ENCODE measurements at regions not wholly inside any gene's neighbourhood (a gene's known extent, or its start where the extent isn't known, plus 50 kb on each side); places are given as distances from the start of the nearest gene placed in this dataset.
"Not testable (repeated sequence)": the region's sequence is repeated elsewhere in the genome, so short reads cannot be mapped to it uniquely, and the experiment has no call there.

- CTCF ChIA-PET, result no interaction called here
- Histone ChIP-seq H3K36me3 (ENCODE audit: control insufficient read depth in 4 of 4, insufficient read depth in 4 of 4, low read length in 3 of 4) (no peaks in the 10 kb centered on the region), H3K9me3 (ENCODE audit: control extremely low read depth in 1 of 5, control insufficient read depth in 4 of 5, insufficient read depth in 2 of 5, low read depth in 1 of 5, low read length in 4 of 5) (peaks cover 0 to 5% (median 0%) of the 10 kb centered on the region in 5 experiments), H3K4me1 (ENCODE audit: control extremely low read depth in 1 of 4, control insufficient read depth in 4 of 4, insufficient read depth in 4 of 4, low read length in 3 of 4) (no peaks in the 10 kb centered on the region), H3K4me3 (ENCODE audit: control insufficient read depth in 1 of 7, extremely low read depth in 1 of 7, insufficient read depth in 4 of 7, low read depth in 2 of 7, low read length in 6 of 7) (no peak overlapping the region), H3K27me3 (replicated peaks in 2 of 5; ENCODE audit: control insufficient read depth in 4 of 5, insufficient read depth in 5 of 5, low read length in 4 of 5) (no peaks in the 10 kb centered on the region), H3K27ac (ENCODE audit: insufficient read depth in 1 of 2, low read depth in 1 of 2, low read length in 2 of 2, poor library complexity in 1 of 2, severe bottlenecking in 2 of 2) (no peak overlapping the region)
- WGBS (ENCODE audit: insufficient coverage), result 83% methylated on average over 1 of the region's 4 CpGs
- POLR2A ChIA-PET, result no interaction called here
- no peak for DNase-seq
These were observed 1722.7 kb downstream of the SLITRK5 start for GRCh38 chr13:89393758-89394304.

- 0% methylated on average over 1 of the region's 2 CpGs for WGBS (ENCODE audit: insufficient coverage)
- Histone ChIP-seq H3K9me3 (ENCODE audit: control extremely low read depth in 1 of 5, control insufficient read depth in 4 of 5, insufficient read depth in 2 of 5, low read depth in 1 of 5, low read length in 4 of 5) (peaks cover 0 to 3% (median 0%) of the 10 kb centered on the region in 5 experiments), H3K36me3 (ENCODE audit: control insufficient read depth in 4 of 4, insufficient read depth in 4 of 4, low read length in 3 of 4) (no peaks in the 10 kb centered on the region), H3K27me3 (replicated peaks in 2 of 5; ENCODE audit: control insufficient read depth in 4 of 5, insufficient read depth in 5 of 5, low read length in 4 of 5) (no peaks in the 10 kb centered on the region), H3K4me1 (ENCODE audit: control extremely low read depth in 1 of 4, control insufficient read depth in 4 of 4, insufficient read depth in 4 of 4, low read length in 3 of 4) (peaks cover 0 to 16% (median 12%) of the 10 kb centered on the region in 4 experiments), H3K27ac (ENCODE audit: insufficient read depth in 1 of 2, low read depth in 1 of 2, low read length in 2 of 2, poor library complexity in 1 of 2, severe bottlenecking in 2 of 2) (peak overlapping the region; percentile 69 to 82), H3K4me3 (ENCODE audit: control insufficient read depth in 1 of 7, extremely low read depth in 1 of 7, insufficient read depth in 4 of 7, low read depth in 2 of 7, low read length in 6 of 7) (peak overlapping the region in 3 of 7 experiments; percentile 7 to 26 (median 12))
- DNase-seq, result peak; percentile 76 to 91 (median 90)
- ChIA-PET POLR2A (no interaction called here), CTCF (no interaction called here)
These were observed 1730.1 kb downstream of the SLITRK5 start for GRCh38 chr13:89401264-89401675.

DNA sequence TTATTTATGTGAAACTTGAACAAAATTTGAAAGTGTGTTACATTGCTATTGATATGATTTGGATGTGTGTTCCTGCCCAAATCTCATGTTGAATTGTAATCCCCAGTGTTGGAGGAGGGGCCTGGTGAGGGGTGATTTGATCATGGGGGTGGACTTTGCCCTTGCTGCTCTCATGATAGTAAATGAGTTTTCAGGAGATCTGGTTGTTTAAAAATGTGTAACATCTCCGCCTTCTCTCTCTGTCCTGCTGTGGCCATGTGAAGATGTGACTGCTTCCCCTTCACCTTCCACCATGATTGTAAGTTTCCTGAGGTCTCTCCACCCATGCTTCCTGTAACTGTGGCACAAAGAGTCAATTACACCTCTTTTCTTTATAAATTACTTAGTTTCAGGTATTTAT, 1731.0 kb downstream of the SLITRK5 start:
- Histone ChIP-seq H3K4me1 (ENCODE audit: control extremely low read depth in 1 of 4, control insufficient read depth in 4 of 4, insufficient read depth in 4 of 4, low read length in 3 of 4) (peaks cover 0 to 16% (median 12%) of the 10 kb centered on the region in 4 experiments), H3K4me3 (ENCODE audit: control insufficient read depth in 1 of 7, extremely low read depth in 1 of 7, insufficient read depth in 4 of 7, low read depth in 2 of 7, low read length in 6 of 7) (no peak overlapping the region), H3K9me3 (ENCODE audit: control extremely low read depth in 1 of 5, control insufficient read depth in 4 of 5, insufficient read depth in 2 of 5, low read depth in 1 of 5, low read length in 4 of 5) (no peaks in the 10 kb centered on the region), H3K36me3 (ENCODE audit: control insufficient read depth in 4 of 4, insufficient read depth in 4 of 4, low read length in 3 of 4) (no peaks in the 10 kb centered on the region), H3K27ac (ENCODE audit: insufficient read depth in 1 of 2, low read depth in 1 of 2, low read length in 2 of 2, poor library complexity in 1 of 2, severe bottlenecking in 2 of 2) (no peak overlapping the region), H3K27me3 (replicated peaks in 2 of 5; ENCODE audit: control insufficient read depth in 4 of 5, insufficient read depth in 5 of 5, low read length in 4 of 5) (no peaks in the 10 kb centered on the region)
- POLR2A ChIA-PET, result no interaction called here
- CTCF ChIA-PET, result no interaction called here
- WGBS (ENCODE audit: insufficient coverage), result no CpG with 5 or more reads among the region's 1 CpG
- no peak for DNase-seq

- H3K9me3 ChIP-seq (ENCODE audit: control extremely low read depth in 1 of 5, control insufficient read depth in 4 of 5, insufficient read depth in 2 of 5, low read depth in 1 of 5, low read length in 4 of 5); H3K4me3 ChIP-seq (ENCODE audit: control insufficient read depth in 1 of 7, extremely low read depth in 1 of 7, insufficient read depth in 4 of 7, low read depth in 2 of 7, low read length in 6 of 7); H3K36me3 ChIP-seq (ENCODE audit: control insufficient read depth in 4 of 4, insufficient read depth in 4 of 4, low read length in 3 of 4); H3K27me3 ChIP-seq (replicated peaks in 2 of 5; ENCODE audit: control insufficient read depth in 4 of 5, insufficient read depth in 5 of 5, low read length in 4 of 5); H3K27ac ChIP-seq (ENCODE audit: insufficient read depth in 1 of 2, low read depth in 1 of 2, low read length in 2 of 2, poor library complexity in 1 of 2, severe bottlenecking in 2 of 2); CTCF ChIA-PET; H3K4me1 ChIP-seq (ENCODE audit: control extremely low read depth in 1 of 4, control insufficient read depth in 4 of 4, insufficient read depth in 4 of 4, low read length in 3 of 4); POLR2A ChIA-PET; DNase-seq: not testable (repeated sequence)
- 100% methylated on average over 4 of the region's 6 CpGs for WGBS (ENCODE audit: insufficient coverage)
These were observed 1734.9 kb downstream of the SLITRK5 start for GRCh38 chr13:89406096-89406495.

DNA sequence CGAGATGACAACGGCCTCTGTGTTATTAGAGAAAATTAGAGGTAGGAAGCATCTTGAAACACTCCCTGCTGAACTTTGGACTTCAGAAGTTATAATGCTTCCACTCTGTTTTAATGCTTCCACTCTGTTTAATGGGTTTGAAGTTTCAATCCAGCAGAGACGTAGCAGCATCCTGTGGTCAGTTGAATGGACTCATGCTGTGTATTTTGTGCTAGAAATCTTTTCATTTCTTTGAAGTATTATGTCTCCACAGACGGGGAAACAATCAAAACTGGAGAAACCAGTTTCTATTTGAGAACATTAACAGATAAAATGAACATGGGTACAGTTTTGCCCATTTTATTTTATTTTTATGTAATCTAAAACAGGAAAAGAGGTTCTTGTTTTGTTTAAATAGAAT, 1736.2 kb downstream of the SLITRK5 start:
- H3K27ac ChIP-seq (ENCODE audit: insufficient read depth in 1 of 2, low read depth in 1 of 2, low read length in 2 of 2, poor library complexity in 1 of 2, severe bottlenecking in 2 of 2), result no peak overlapping the region
- ChIA-PET POLR2A (no interaction called here), CTCF (no interaction called here)
- no peak for DNase-seq
- 100% methylated on average over 3 of the region's 4 CpGs for WGBS (ENCODE audit: insufficient coverage)
- no peaks in the 10 kb centered on the region for H3K9me3 ChIP-seq (ENCODE audit: control extremely low read depth in 1 of 5, control insufficient read depth in 4 of 5, insufficient read depth in 2 of 5, low read depth in 1 of 5, low read length in 4 of 5)
- peaks cover 0 to 3% (median 0%) of the 10 kb centered on the region in 4 experiments for H3K4me1 ChIP-seq (ENCODE audit: control extremely low read depth in 1 of 4, control insufficient read depth in 4 of 4, insufficient read depth in 4 of 4, low read length in 3 of 4)
- no peaks in the 10 kb centered on the region for H3K36me3 ChIP-seq (ENCODE audit: control insufficient read depth in 4 of 4, insufficient read depth in 4 of 4, low read length in 3 of 4)
- no peak overlapping the region for H3K4me3 ChIP-seq (ENCODE audit: control insufficient read depth in 1 of 7, extremely low read depth in 1 of 7, insufficient read depth in 4 of 7, low read depth in 2 of 7, low read length in 6 of 7)
- H3K27me3 ChIP-seq (replicated peaks in 2 of 5; ENCODE audit: control insufficient read depth in 4 of 5, insufficient read depth in 5 of 5, low read length in 4 of 5), result no peaks in the 10 kb centered on the region

DNA sequence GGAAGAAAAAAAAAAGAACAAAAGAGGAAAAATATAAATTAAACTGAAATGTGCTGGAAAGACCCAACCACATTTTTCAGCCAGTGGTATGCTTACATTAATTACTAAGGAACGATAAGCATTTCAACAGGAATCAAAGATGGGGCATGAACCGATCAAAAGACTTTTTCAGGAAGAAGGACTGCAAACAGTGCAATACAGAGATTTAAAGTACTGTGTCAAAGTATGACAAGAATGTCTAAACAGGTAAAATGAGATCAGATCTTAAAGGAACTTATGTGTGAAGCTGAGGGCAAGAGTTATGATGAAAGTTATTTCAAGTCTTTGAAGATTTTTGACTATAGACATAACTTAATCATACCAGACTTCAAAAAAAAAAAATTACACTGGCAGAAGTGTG, 1761.8 kb downstream of the SLITRK5 start:
- CTCF ChIA-PET, result no interaction called here
- no peak overlapping the region for H3K27ac ChIP-seq (ENCODE audit: insufficient read depth in 1 of 2, low read depth in 1 of 2, low read length in 2 of 2, poor library complexity in 1 of 2, severe bottlenecking in 2 of 2)
- no peaks in the 10 kb centered on the region for H3K9me3 ChIP-seq (ENCODE audit: control extremely low read depth in 1 of 5, control insufficient read depth in 4 of 5, insufficient read depth in 2 of 5, low read depth in 1 of 5, low read length in 4 of 5)
- H3K36me3 ChIP-seq (ENCODE audit: control insufficient read depth in 4 of 4, insufficient read depth in 4 of 4, low read length in 3 of 4), result no peaks in the 10 kb centered on the region
- 11% methylated on average over 1 of the region's 2 CpGs for WGBS (ENCODE audit: insufficient coverage)
- no peaks in the 10 kb centered on the region for H3K27me3 ChIP-seq (replicated peaks in 2 of 5; ENCODE audit: control insufficient read depth in 4 of 5, insufficient read depth in 5 of 5, low read length in 4 of 5)
- no peak overlapping the region for H3K4me3 ChIP-seq (ENCODE audit: control insufficient read depth in 1 of 7, extremely low read depth in 1 of 7, insufficient read depth in 4 of 7, low read depth in 2 of 7, low read length in 6 of 7)
- POLR2A ChIA-PET, result no interaction called here
- H3K4me1 ChIP-seq (ENCODE audit: control extremely low read depth in 1 of 4, control insufficient read depth in 4 of 4, insufficient read depth in 4 of 4, low read length in 3 of 4), result no peaks in the 10 kb centered on the region
- no peak for DNase-seq

GRCh38 chr13:89434624-89435023, 1763.5 kb downstream of the SLITRK5 start:
- H3K36me3 ChIP-seq (ENCODE audit: control insufficient read depth in 4 of 4, insufficient read depth in 4 of 4, low read length in 3 of 4); H3K4me3 ChIP-seq (ENCODE audit: control insufficient read depth in 1 of 7, extremely low read depth in 1 of 7, insufficient read depth in 4 of 7, low read depth in 2 of 7, low read length in 6 of 7); H3K9me3 ChIP-seq (ENCODE audit: control extremely low read depth in 1 of 5, control insufficient read depth in 4 of 5, insufficient read depth in 2 of 5, low read depth in 1 of 5, low read length in 4 of 5); H3K4me1 ChIP-seq (ENCODE audit: control extremely low read depth in 1 of 4, control insufficient read depth in 4 of 4, insufficient read depth in 4 of 4, low read length in 3 of 4); H3K27me3 ChIP-seq (replicated peaks in 2 of 5; ENCODE audit: control insufficient read depth in 4 of 5, insufficient read depth in 5 of 5, low read length in 4 of 5); H3K27ac ChIP-seq (ENCODE audit: insufficient read depth in 1 of 2, low read depth in 1 of 2, low read length in 2 of 2, poor library complexity in 1 of 2, severe bottlenecking in 2 of 2); DNase-seq; CTCF ChIA-PET; POLR2A ChIA-PET: not testable (repeated sequence)
- WGBS (ENCODE audit: insufficient coverage), result 100% methylated on average over 2 of the region's 4 CpGs
